Smooth muscle cell (in vitro differentiated cells): ENCODE measurements at regions not wholly inside any gene's neighbourhood (a gene's known extent, or its start where the extent isn't known, plus 50 kb on each side); places are given as distances from the start of the nearest gene placed in this dataset.

Experiments used
- DNase-seq: peaks from one replicate; lab custom pipeline; 2025; ENCODE audit not compliant: unreplicated experiment; lab: John Stamatoyannopoulos, UW
- H2AFZ ChIP-seq: fragments of 200-600 bp; sonication (generic); 2 replicates; pipeline ENCODE4 v1.6.0; 2016; ENCODE audit warnings: antibody characterized with exemption, low read depth, mild to moderate bottlenecking
- H3F3A ChIP-seq: fragments of 200-600 bp; sonication (generic); 2 replicates; pipeline ENCODE4 v1.6.0; 2017; ENCODE audit warnings: antibody characterized with exemption, low read depth
- H3K27ac ChIP-seq: fragments of 200-600 bp; sonication (generic); 2 replicates; pipeline ENCODE4 v1.5.1; 2016; ENCODE audit warnings: low read depth, mild to moderate bottlenecking
- H3K27me3 ChIP-seq: fragments of 200-600 bp; sonication (generic); 2 replicates; pipeline ENCODE4 v1.6.1; 2016; ENCODE audit warnings: low read depth, mild to moderate bottlenecking
- H3K36me3 ChIP-seq: fragments of 200-600 bp; sonication (generic); 2 replicates; pipeline ENCODE4 v1.5.1; 2016; ENCODE audit warnings: low read depth
- H3K4me1 ChIP-seq: fragments of 200-600 bp; sonication (generic); 2 replicates; pipeline ENCODE4 v1.5.1; 2016; ENCODE audit warnings: low read depth
- H3K4me2 ChIP-seq: fragments of 200-600 bp; sonication (generic); 2 replicates; pipeline ENCODE4 v1.6.0; 2016; ENCODE audit warnings: mild to moderate bottlenecking
- H3K4me3 ChIP-seq: fragments of 200-600 bp; sonication (generic); 2 replicates; pipeline ENCODE4 v1.5.1; 2016; ENCODE audit warnings: mild to moderate bottlenecking
- H3K79me2 ChIP-seq: fragments of 200-600 bp; sonication (generic); 2 replicates; pipeline ENCODE4 v1.6.0; 2016; ENCODE audit warnings: low read depth, mild to moderate bottlenecking
- H3K9ac ChIP-seq: fragments of 200-600 bp; sonication (generic); 2 replicates; pipeline ENCODE4 v1.6.0; 2016; ENCODE audit warnings: low read depth
- H3K9me3 ChIP-seq: fragments of 200-600 bp; sonication (generic); replicated peaks from 2 replicates; pipeline ENCODE4 v1.5.1; 2016; ENCODE audit warnings: low read depth
- H4K20me1 ChIP-seq: fragments of 200-600 bp; sonication (generic); 2 replicates; pipeline ENCODE4 v1.6.0; 2016; ENCODE audit warnings: low read depth
- WGBS: methylation state at CpG from one replicate; pipeline ENCODE4 v1.1.7; 2016; ENCODE audit warnings: low lambda C conversion rate; 5-methylcytosine and 5-hydroxymethylcytosine counted together
- TF ChIP-seq, protein P1 (sequence below): fragments of 200-600 bp; sonication (generic); IDR thresholded peaks from 2 replicates; pipeline ENCODE4 v1.5.1; 2017; ENCODE audit warnings: borderline replicate concordance, mild to moderate bottlenecking, antibody characterized with exemption; ENCODE audit not compliant: insufficient read depth, poor library complexity, severe bottlenecking

DNA sequence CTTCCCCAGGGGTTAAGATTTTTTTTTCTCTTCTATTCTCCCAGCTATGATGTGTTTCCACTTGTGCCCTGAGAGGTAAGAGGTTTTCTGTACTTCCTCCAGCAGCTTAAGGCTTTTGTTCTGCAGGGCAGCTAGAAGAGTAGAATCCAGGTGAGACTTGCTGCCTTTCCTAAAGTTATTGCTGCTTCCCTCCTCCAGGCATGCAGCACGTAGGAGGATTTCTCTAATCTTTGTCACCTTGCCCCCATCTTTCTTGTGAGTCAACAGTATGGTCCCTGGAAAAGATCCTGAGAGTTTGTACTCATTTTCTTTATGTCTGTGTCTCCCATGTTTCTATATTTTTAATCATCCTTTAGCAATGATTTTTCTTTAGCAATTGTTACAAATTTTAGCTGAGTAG is 462.2 kb downstream of the SETBP1 start:
- WGBS = 39% methylated on average over 1 of the region's 1 CpG
- no peak for DNase-seq
- Histone ChIP-seq H3F3A (no peaks in the 10 kb centered on the region), H2AFZ (no peak overlapping the region), H3K36me3 (no peaks in the 10 kb centered on the region), H3K4me2 (no peak overlapping the region), H3K9me3 (no peaks in the 10 kb centered on the region), H3K27me3 (no peaks in the 10 kb centered on the region), H3K79me2 (no peaks in the 10 kb centered on the region), H3K9ac (no peak overlapping the region), H3K27ac (no peak overlapping the region), H3K4me3 (no peak overlapping the region), H3K4me1 (no peaks in the 10 kb centered on the region), H4K20me1 (no peaks in the 10 kb centered on the region)
- TF ChIP-seq, protein P1, sequence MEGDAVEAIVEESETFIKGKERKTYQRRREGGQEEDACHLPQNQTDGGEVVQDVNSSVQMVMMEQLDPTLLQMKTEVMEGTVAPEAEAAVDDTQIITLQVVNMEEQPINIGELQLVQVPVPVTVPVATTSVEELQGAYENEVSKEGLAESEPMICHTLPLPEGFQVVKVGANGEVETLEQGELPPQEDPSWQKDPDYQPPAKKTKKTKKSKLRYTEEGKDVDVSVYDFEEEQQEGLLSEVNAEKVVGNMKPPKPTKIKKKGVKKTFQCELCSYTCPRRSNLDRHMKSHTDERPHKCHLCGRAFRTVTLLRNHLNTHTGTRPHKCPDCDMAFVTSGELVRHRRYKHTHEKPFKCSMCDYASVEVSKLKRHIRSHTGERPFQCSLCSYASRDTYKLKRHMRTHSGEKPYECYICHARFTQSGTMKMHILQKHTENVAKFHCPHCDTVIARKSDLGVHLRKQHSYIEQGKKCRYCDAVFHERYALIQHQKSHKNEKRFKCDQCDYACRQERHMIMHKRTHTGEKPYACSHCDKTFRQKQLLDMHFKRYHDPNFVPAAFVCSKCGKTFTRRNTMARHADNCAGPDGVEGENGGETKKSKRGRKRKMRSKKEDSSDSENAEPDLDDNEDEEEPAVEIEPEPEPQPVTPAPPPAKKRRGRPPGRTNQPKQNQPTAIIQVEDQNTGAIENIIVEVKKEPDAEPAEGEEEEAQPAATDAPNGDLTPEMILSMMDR = no peak

DNA sequence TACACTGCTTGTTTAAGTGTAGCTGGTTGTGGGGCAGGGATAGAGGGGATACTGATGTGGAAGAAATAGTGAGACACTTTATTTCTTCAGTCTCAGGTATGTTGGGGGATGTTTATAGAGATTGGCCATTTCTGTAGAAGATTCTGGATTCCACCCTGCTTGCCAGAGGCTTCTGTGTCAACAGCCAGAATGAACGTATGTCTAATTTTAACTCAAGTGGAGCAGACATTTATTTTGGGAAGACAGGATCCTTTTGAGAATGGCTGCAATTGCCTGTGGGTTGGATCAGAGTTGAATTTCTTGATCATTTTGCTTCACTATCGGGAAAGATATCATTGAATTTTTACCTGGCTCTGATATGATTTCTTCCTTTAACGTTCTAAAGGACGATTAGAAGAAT is 465.6 kb upstream of the SLC14A2 start:
- Histone ChIP-seq H3K4me3 (no peak overlapping the region), H3K4me1 (no peaks in the 10 kb centered on the region), H4K20me1 (no peaks in the 10 kb centered on the region), H3F3A (no peaks in the 10 kb centered on the region), H3K4me2 (no peak overlapping the region), H3K27ac (no peak overlapping the region), H3K27me3 (no peaks in the 10 kb centered on the region), H2AFZ (no peak overlapping the region), H3K9ac (no peak overlapping the region), H3K9me3 (no peaks in the 10 kb centered on the region), H3K79me2 (no peaks in the 10 kb centered on the region), H3K36me3 (no peaks in the 10 kb centered on the region)
- DNase-seq = no peak
- TF ChIP-seq, protein P1 = no peak
- WGBS = 88% methylated on average over 4 of the region's 4 CpGs

GRCh38 chr18:45151645-45152044 is 463.6 kb upstream of the SLC14A2 start:
- no peaks in the 10 kb centered on the region for H3K9me3 ChIP-seq
- DNase-seq = no peak
- H2AFZ ChIP-seq = no peak overlapping the region
- H3K4me1 ChIP-seq = no peaks in the 10 kb centered on the region
- no peak overlapping the region for H3K27ac ChIP-seq
- no peaks in the 10 kb centered on the region for H3K27me3 ChIP-seq
- 96% methylated on average over 2 of the region's 2 CpGs for WGBS
- no peak overlapping the region for H3K4me3 ChIP-seq
- no peak overlapping the region for H3K4me2 ChIP-seq
- no peaks in the 10 kb centered on the region for H4K20me1 ChIP-seq
- H3K9ac ChIP-seq = no peak overlapping the region
- H3F3A ChIP-seq = no peaks in the 10 kb centered on the region
- H3K79me2 ChIP-seq = no peaks in the 10 kb centered on the region
- H3K36me3 ChIP-seq = no peaks in the 10 kb centered on the region
- TF ChIP-seq, protein P1 = no peak

GRCh38 chr18:45155526-45155925 is 459.8 kb upstream of the SLC14A2 start:
- no peaks in the 10 kb centered on the region for H3K27me3 ChIP-seq
- H3K4me2 ChIP-seq = no peak overlapping the region
- no peaks in the 10 kb centered on the region for H4K20me1 ChIP-seq
- H2AFZ ChIP-seq = no peak overlapping the region
- no peaks in the 10 kb centered on the region for H3K4me1 ChIP-seq
- no peak for DNase-seq
- H3K79me2 ChIP-seq = no peaks in the 10 kb centered on the region
- no peaks in the 10 kb centered on the region for H3F3A ChIP-seq
- no peaks in the 10 kb centered on the region for H3K36me3 ChIP-seq
- no peak overlapping the region for H3K27ac ChIP-seq
- H3K9me3 ChIP-seq = no peaks in the 10 kb centered on the region
- H3K4me3 ChIP-seq = no peak overlapping the region
- no peak overlapping the region for H3K9ac ChIP-seq
- TF ChIP-seq, protein P1 = no peak
